ENCODE measurements at regions not wholly inside any gene's neighbourhood (a gene's known extent, or its start where the extent isn't known, plus 50 kb on each side); places are given as distances from the start of the nearest gene placed in this dataset.
A peak's percentile ranks its signal among the peaks of the same experiment; 100 is the strongest.

- Histone ChIP-seq H3K27me3 (ENCODE audit: control insufficient read depth in 1 of 2, insufficient read depth in 2 of 2, low read length in 2 of 2) (no peaks in the 10 kb centered on the region), H4K20me1 (ENCODE audit: insufficient read depth, low read length) (no peaks in the 10 kb centered on the region), H3K4me3 (replicated peaks in 1 of 3; ENCODE audit: insufficient read depth in 1 of 3, low read depth in 2 of 3, low read length in 3 of 3) (no peak overlapping the region), H3K9ac (ENCODE audit: insufficient read depth, low read depth, low read length) (no peak overlapping the region), H3K9me3 (ENCODE audit: low read length) (peaks cover 83% of the 10 kb centered on the region), H3K4me1 (ENCODE audit: insufficient read depth, low read length) (no peaks in the 10 kb centered on the region), H2AFZ (ENCODE audit: low read length) (no peak overlapping the region), H3K4me2 (ENCODE audit: low read depth, low read length) (no peak overlapping the region), H3K27ac (ENCODE audit: extremely low read length, insufficient read depth, low read length) (no peak overlapping the region), H3K36me3 (replicated peaks in 1 of 2; ENCODE audit: control insufficient read depth in 1 of 2, insufficient read depth in 2 of 2, low read length in 2 of 2) (no peaks in the 10 kb centered on the region), H3K79me2 (ENCODE audit: insufficient read depth, low read length) (no peaks in the 10 kb centered on the region)
- in situ Hi-C loops (cut with HindIII; ENCODE audit: extremely low pct_ligation_motif_present, low pct_unique_long_range_greater_than_20kb): no loop called here
- ATAC-seq (no peak), FAIRE-seq (no peak), DNase-seq (ENCODE audit: low spot score) (no peak)
- POLR2A ChIA-PET: no interaction called here
- CTCF ChIA-PET (ENCODE audit: low intra/inter-chr PET ratio, low total read pairs): no interaction called here
- under 1% methylated on average over 4 of the region's 4 CpGs for WGBS (ENCODE audit: low lambda C conversion rate)
- intact Hi-C loops (cut with micrococcal nuclease; ENCODE audit: unreplicated experiment): no loop called here
- no TSS peak for BruUV-seq (replicated peaks)
- peak; percentile 91 for TF ChIP-seq MAFF (IDR thresholded peaks at IDR 0.05; ENCODE audit: low read depth, low read length)
- no peak for TF ChIP-seq ZNF230 (CRISPR knock-in tag; IDR thresholded peaks at IDR 0.05)
- TF ChIP-seq NFE2L2 (IDR thresholded peaks at IDR 0.05; ENCODE audit: low read length): peak; percentile 75
- peak; percentile 91 to 95 for TF ChIP-seq MAFK (conservative IDR thresholded peaks at IDR 0.05 in 1 of 2, IDR thresholded peaks at IDR 0.05 in 1 of 2; ENCODE audit: low read length in 2 of 2)
These were observed 311.2 kb upstream of the LRATD1 start for GRCh38 chr2:14321357-14321756.

- Histone ChIP-seq H3K4me1 (ENCODE audit: insufficient read depth, low read length) (no peaks in the 10 kb centered on the region), H3K9me3 (ENCODE audit: low read length) (peaks cover 78% of the 10 kb centered on the region), H3K9ac (ENCODE audit: insufficient read depth, low read depth, low read length) (no peak overlapping the region), H3K36me3 (replicated peaks in 1 of 2; ENCODE audit: control insufficient read depth in 1 of 2, insufficient read depth in 2 of 2, low read length in 2 of 2) (no peaks in the 10 kb centered on the region), H3K4me3 (replicated peaks in 1 of 3; ENCODE audit: insufficient read depth in 1 of 3, low read depth in 2 of 3, low read length in 3 of 3) (no peak overlapping the region), H2AFZ (ENCODE audit: low read length) (no peak overlapping the region), H4K20me1 (ENCODE audit: insufficient read depth, low read length) (no peaks in the 10 kb centered on the region), H3K27ac (ENCODE audit: extremely low read length, insufficient read depth, low read length) (no peak overlapping the region), H3K27me3 (ENCODE audit: control insufficient read depth in 1 of 2, insufficient read depth in 2 of 2, low read length in 2 of 2) (no peaks in the 10 kb centered on the region), H3K4me2 (ENCODE audit: low read depth, low read length) (no peak overlapping the region), H3K79me2 (ENCODE audit: insufficient read depth, low read length) (no peaks in the 10 kb centered on the region)
- no TSS peak for BruUV-seq (replicated peaks)
- DNase-seq (ENCODE audit: low spot score) (no peak), ATAC-seq (no peak), FAIRE-seq (no peak)
- intact Hi-C loops (cut with micrococcal nuclease; ENCODE audit: unreplicated experiment) (no loop called here), in situ Hi-C loops (cut with HindIII; ENCODE audit: extremely low pct_ligation_motif_present, low pct_unique_long_range_greater_than_20kb) (no loop called here)
- POLR2A ChIA-PET: no interaction called here
- 0% methylated on average over 2 of the region's 2 CpGs for WGBS (ENCODE audit: low lambda C conversion rate)
- TF ChIP-seq ZNF496 (CRISPR knock-in tag; IDR thresholded peaks at IDR 0.05; ENCODE audit: insufficient replicate concordance): no peak
- no peak for TF ChIP-seq SMC3 (IDR thresholded peaks at IDR 0.05; ENCODE audit: low read length)
- TF ChIP-seq ZNF609 (CRISPR knock-in tag; IDR thresholded peaks at IDR 0.05; ENCODE audit: borderline replicate concordance): no peak
- TF ChIP-seq THAP9 (CRISPR knock-in tag; IDR thresholded peaks at IDR 0.05; ENCODE audit: borderline replicate concordance): no peak
- no peak for TF ChIP-seq U2AF2 (IDR thresholded peaks at IDR 0.05; ENCODE audit: low read depth, low read length)
- CTCF ChIA-PET (ENCODE audit: low intra/inter-chr PET ratio, low total read pairs): no interaction called here
These were observed 310.2 kb upstream of the LRATD1 start for GRCh38 chr2:14322306-14322705.

Measured in HepG2 (cell line).